ENCODE measurements at regions not wholly inside any gene's neighbourhood (a gene's known extent, or its start where the extent isn't known, plus 50 kb on each side); places are given as distances from the start of the nearest gene placed in this dataset.

DNA sequence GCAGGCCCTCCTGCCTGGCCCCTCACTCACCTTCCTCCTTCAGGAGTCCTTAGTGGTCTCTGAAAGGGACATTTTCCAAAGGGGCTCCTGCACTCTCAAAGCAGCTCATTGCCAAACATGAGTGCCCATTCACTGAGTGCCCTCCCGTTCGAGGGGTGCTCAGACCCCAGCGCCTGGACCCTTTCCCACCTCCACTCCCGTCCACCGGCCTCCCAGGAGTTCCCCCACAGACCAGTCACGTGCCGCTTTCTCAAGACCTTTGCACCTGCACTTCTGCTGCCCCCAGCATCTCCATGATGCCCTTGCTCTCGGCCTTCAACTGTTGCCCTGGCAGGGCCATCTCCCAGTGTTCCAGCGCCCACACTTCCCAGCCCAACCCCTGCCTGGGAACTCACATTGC is 89.5 kb downstream of the ADRA2C start:
- Histone ChIP-seq H3K56ac (ENCODE audit: low read length) (no peak overlapping the region), H4K5ac (ENCODE audit: low read length) (no peak overlapping the region), H3K18ac (ENCODE audit: low read length) (no peak overlapping the region), H2AK5ac (ENCODE audit: low read length) (no peak overlapping the region), H4K8ac (ENCODE audit: low read depth, low read length) (no peak overlapping the region), H3K27ac (ENCODE audit: low read depth, low read length) (no peak overlapping the region), H3K4me3 (ENCODE audit: low read length) (no peak overlapping the region), H3K4me2 (ENCODE audit: low read length) (no peak overlapping the region), H3K36me3 (ENCODE audit: control insufficient read depth, insufficient read depth, low read length) (no peaks in the 10 kb centered on the region), H3K27me3 (ENCODE audit: insufficient read depth, low read length, poor library complexity) (no peaks in the 10 kb centered on the region), H3K4ac (ENCODE audit: low read depth, low read length) (no peak overlapping the region), H3K23ac (ENCODE audit: low read length) (no peak overlapping the region), H2BK5ac (ENCODE audit: low read length) (no peak overlapping the region), H2BK15ac (replicated peaks; ENCODE audit: low read depth) (no peak overlapping the region), H3K79me1 (ENCODE audit: low read length) (no peaks in the 10 kb centered on the region), H2BK120ac (ENCODE audit: low read depth, low read length) (no peak overlapping the region), H3K4me1 (ENCODE audit: control insufficient read depth, low read depth, low read length) (peaks cover 6% of the 10 kb centered on the region), H3K9ac (ENCODE audit: low read length) (no peak overlapping the region), H3K79me2 (ENCODE audit: control insufficient read depth, insufficient read depth, low read length) (no peaks in the 10 kb centered on the region)
- DNase-seq = no peak
- no CpG with 5 or more reads among the region's 9 CpGs for WGBS (ENCODE audit: extremely low coverage, insufficient coverage, low lambda C conversion rate)

DNA sequence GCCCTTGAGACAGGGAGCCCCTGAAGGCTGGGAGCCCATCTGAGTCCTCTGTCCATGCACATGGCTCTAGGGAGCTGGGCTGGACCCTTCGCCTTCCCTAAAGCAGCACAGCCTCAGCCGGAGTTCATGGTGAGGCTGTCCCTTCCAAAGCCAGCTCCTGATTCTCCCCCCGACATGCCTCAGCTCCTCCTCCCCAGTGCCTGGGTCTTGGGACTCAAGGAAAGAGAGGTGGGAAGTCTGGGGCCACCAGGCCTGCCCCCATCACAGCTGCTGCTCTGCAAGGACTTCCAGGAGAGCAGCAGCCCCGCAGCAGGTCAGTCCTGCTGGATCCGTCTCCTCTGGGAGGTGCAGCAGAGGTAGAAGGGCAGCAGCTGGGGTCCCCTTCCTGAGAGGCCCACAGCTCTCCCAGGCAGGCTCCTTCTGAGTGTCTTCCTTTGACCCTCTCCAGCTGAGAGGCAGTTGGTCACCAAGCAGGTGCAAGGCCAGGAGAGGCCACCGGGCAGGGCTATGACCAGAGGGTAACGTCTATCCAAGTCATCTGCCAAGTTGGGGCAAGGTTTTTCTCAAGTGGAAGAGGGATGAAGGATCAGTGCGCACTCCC is 90.5 kb downstream of the ADRA2C start:
- Histone ChIP-seq H2BK15ac (replicated peaks; ENCODE audit: low read depth) (no peak overlapping the region), H3K4me2 (ENCODE audit: low read length) (no peak overlapping the region), H3K27me3 (ENCODE audit: insufficient read depth, low read length, poor library complexity) (no peaks in the 10 kb centered on the region), H3K23ac (ENCODE audit: low read length) (no peak overlapping the region), H2BK120ac (ENCODE audit: low read depth, low read length) (no peak overlapping the region), H3K4me1 (ENCODE audit: control insufficient read depth, low read depth, low read length) (peaks cover 3% of the 10 kb centered on the region), H3K79me2 (ENCODE audit: control insufficient read depth, insufficient read depth, low read length) (no peaks in the 10 kb centered on the region), H3K4me3 (ENCODE audit: low read length) (no peak overlapping the region), H2AK5ac (ENCODE audit: low read length) (no peak overlapping the region), H4K8ac (ENCODE audit: low read depth, low read length) (no peak overlapping the region), H4K5ac (ENCODE audit: low read length) (no peak overlapping the region), H3K27ac (ENCODE audit: low read depth, low read length) (no peak overlapping the region), H3K9ac (ENCODE audit: low read length) (no peak overlapping the region), H3K36me3 (ENCODE audit: control insufficient read depth, insufficient read depth, low read length) (no peaks in the 10 kb centered on the region), H2BK5ac (ENCODE audit: low read length) (no peak overlapping the region), H3K56ac (ENCODE audit: low read length) (no peak overlapping the region), H3K18ac (ENCODE audit: low read length) (no peak overlapping the region), H3K79me1 (ENCODE audit: low read length) (no peaks in the 10 kb centered on the region), H3K4ac (ENCODE audit: low read depth, low read length) (no peak overlapping the region)
- DNase-seq = no peak
- no CpG with 5 or more reads among the region's 8 CpGs for WGBS (ENCODE audit: extremely low coverage, insufficient coverage, low lambda C conversion rate)

DNA sequence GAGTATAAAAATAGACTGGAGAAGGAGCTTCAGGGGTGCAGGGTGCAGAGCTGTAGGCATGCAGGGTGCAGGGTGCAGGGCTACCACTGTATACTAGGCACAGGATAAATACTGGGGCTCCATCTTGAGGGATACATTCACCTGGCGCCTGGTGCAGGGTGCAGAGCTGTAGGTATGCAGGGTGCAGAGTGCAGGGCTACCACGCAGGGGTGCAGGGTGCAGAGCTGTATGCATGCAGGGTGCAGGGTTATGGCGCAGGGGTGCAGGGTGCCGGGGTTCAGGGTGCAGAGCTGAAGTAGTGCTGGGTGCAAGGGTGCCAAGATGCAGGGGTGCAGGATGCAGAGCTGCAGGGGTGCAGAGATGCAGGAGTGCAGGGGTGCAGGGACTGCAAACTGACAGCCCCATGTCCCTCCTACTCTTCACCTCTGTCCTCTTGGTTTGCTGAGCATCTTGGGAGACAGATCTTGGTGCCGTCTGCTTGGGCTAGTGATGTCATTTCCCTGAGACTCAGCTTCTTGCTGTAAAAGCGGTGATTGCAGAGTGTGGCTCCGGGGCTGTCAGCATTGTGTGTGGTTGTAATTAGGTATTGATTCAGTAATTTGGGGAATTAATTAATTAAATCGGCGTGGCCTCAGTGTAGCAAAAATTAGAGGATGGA is 91.2 kb downstream of the ADRA2C start:
- WGBS (ENCODE audit: extremely low coverage, insufficient coverage, low lambda C conversion rate) = 100% methylated on average over 2 of the region's 9 CpGs
- Histone ChIP-seq H2BK15ac (replicated peaks; ENCODE audit: low read depth) (no peak overlapping the region), H3K9ac (ENCODE audit: low read length) (no peak overlapping the region), H2AK5ac (ENCODE audit: low read length) (no peak overlapping the region), H3K4me2 (ENCODE audit: low read length) (no peak overlapping the region), H3K27ac (ENCODE audit: low read depth, low read length) (no peak overlapping the region), H3K27me3 (ENCODE audit: insufficient read depth, low read length, poor library complexity) (no peaks in the 10 kb centered on the region), H2BK5ac (ENCODE audit: low read length) (no peak overlapping the region), H4K8ac (ENCODE audit: low read depth, low read length) (no peak overlapping the region), H3K56ac (ENCODE audit: low read length) (no peak overlapping the region), H3K4me3 (ENCODE audit: low read length) (no peak overlapping the region), H3K4ac (ENCODE audit: low read depth, low read length) (no peak overlapping the region), H3K79me1 (ENCODE audit: low read length) (peaks cover 2% of the 10 kb centered on the region), H3K4me1 (ENCODE audit: control insufficient read depth, low read depth, low read length) (peaks cover 3% of the 10 kb centered on the region), H3K79me2 (ENCODE audit: control insufficient read depth, insufficient read depth, low read length) (no peaks in the 10 kb centered on the region), H3K18ac (ENCODE audit: low read length) (no peak overlapping the region), H2BK120ac (ENCODE audit: low read depth, low read length) (no peak overlapping the region), H3K36me3 (ENCODE audit: control insufficient read depth, insufficient read depth, low read length) (no peaks in the 10 kb centered on the region), H3K23ac (ENCODE audit: low read length) (no peak overlapping the region), H4K5ac (ENCODE audit: low read length) (no peak overlapping the region)
- DNase-seq = no peak

DNA sequence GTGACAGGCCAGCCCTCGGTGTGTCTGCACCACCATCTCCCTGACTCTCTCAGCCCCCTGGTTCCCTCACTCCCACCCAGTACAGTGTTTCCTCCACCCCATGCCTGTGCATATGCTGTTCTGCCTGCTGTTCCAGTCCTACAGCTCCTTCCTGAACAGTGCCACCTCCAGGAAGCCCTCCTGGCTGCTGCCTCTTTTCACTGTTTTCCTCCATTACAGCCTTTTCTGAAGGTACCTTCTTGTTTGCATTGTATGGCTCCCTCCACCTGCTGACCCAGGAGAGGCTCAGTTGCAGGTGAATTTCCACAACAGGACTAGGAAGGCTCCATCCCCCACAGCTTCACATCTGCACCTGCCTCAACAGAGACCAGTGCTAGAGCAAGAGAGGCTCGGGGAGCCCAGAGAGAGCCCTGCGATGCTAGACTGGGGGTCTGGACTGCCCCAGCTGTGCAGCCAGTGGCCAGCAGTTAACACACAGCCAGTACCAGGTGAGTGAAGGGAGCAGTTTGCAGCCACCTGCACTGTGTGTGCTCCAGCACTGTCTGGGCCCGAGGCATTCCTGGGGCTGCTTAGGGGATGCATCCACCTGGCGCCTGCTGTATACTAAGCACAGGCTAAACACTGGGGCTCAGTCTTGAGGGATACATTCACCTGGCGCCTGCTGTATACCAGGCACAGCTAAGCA is 92.0 kb downstream of the ADRA2C start:
- H3K27me3 ChIP-seq (ENCODE audit: insufficient read depth, low read length, poor library complexity) = no peaks in the 10 kb centered on the region
- H3K79me2 ChIP-seq (ENCODE audit: control insufficient read depth, insufficient read depth, low read length) = no peaks in the 10 kb centered on the region
- no peak overlapping the region for H3K56ac ChIP-seq (ENCODE audit: low read length)
- no CpG with 5 or more reads among the region's 6 CpGs for WGBS (ENCODE audit: extremely low coverage, insufficient coverage, low lambda C conversion rate)
- no peak overlapping the region for H2BK15ac ChIP-seq (replicated peaks; ENCODE audit: low read depth)
- H2BK120ac ChIP-seq (ENCODE audit: low read depth, low read length) = no peak overlapping the region
- H3K79me1 ChIP-seq (ENCODE audit: low read length) = peaks cover 2% of the 10 kb centered on the region
- H4K8ac ChIP-seq (ENCODE audit: low read depth, low read length) = no peak overlapping the region
- H3K4me2 ChIP-seq (ENCODE audit: low read length) = no peak overlapping the region
- H3K36me3 ChIP-seq (ENCODE audit: control insufficient read depth, insufficient read depth, low read length) = no peaks in the 10 kb centered on the region
- H3K4me3 ChIP-seq (ENCODE audit: low read length) = no peak overlapping the region
- no peak for DNase-seq
- no peak overlapping the region for H4K5ac ChIP-seq (ENCODE audit: low read length)
- no peak overlapping the region for H3K23ac ChIP-seq (ENCODE audit: low read length)
- no peak overlapping the region for H3K9ac ChIP-seq (ENCODE audit: low read length)
- H3K4me1 ChIP-seq (ENCODE audit: control insufficient read depth, low read depth, low read length) = peaks cover 4% of the 10 kb centered on the region
- H2AK5ac ChIP-seq (ENCODE audit: low read length) = no peak overlapping the region
- H3K18ac ChIP-seq (ENCODE audit: low read length) = no peak overlapping the region
- H2BK5ac ChIP-seq (ENCODE audit: low read length) = no peak overlapping the region
- no peak overlapping the region for H3K4ac ChIP-seq (ENCODE audit: low read depth, low read length)
- no peak overlapping the region for H3K27ac ChIP-seq (ENCODE audit: low read depth, low read length)

DNA sequence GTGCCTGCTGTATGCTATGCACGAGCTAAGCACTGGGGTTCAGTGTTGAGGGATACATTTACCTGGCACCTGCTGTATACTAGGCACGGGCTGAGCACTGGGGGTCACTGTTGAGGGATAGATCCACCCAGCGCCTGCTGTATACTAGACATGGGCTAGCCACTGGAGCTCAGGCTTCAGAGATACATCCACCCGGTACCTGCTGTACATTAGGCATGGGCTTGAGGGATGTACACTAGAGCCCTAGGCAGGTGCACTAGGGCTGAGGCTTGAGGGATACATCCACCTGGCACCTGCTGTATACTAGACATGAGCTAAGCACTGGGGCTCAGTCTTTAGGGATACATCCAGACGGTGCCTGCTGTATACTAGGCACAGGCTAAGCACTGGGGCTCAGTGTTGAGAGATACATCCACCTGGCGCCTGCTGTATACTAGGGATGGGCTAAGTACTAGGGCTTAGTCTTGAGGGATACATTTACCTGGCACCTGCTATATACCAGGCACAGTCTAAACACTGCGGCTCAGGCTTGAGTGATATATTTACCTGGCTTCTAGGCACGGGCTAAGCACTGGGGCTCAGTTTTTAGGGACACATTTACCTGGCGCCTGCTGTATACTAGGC is 92.7 kb downstream of the ADRA2C start:
- no peak for DNase-seq
- H3K4me3 ChIP-seq (ENCODE audit: low read length) = no peak overlapping the region
- H2BK15ac ChIP-seq (replicated peaks; ENCODE audit: low read depth) = no peak overlapping the region
- no CpG with 5 or more reads among the region's 9 CpGs for WGBS (ENCODE audit: extremely low coverage, insufficient coverage, low lambda C conversion rate)
- H3K79me1 ChIP-seq (ENCODE audit: low read length) = peaks cover 2% of the 10 kb centered on the region
- H3K27ac ChIP-seq (ENCODE audit: low read depth, low read length) = no peak overlapping the region
- no peak overlapping the region for H4K5ac ChIP-seq (ENCODE audit: low read length)
- H3K4me1 ChIP-seq (ENCODE audit: control insufficient read depth, low read depth, low read length) = peaks cover 5% of the 10 kb centered on the region
- no peak overlapping the region for H3K9ac ChIP-seq (ENCODE audit: low read length)
- H2BK5ac ChIP-seq (ENCODE audit: low read length) = no peak overlapping the region
- H3K27me3 ChIP-seq (ENCODE audit: insufficient read depth, low read length, poor library complexity) = no peaks in the 10 kb centered on the region
- no peak overlapping the region for H3K23ac ChIP-seq (ENCODE audit: low read length)
- H3K4me2 ChIP-seq (ENCODE audit: low read length) = no peak overlapping the region
- no peak overlapping the region for H2BK120ac ChIP-seq (ENCODE audit: low read depth, low read length)
- H3K4ac ChIP-seq (ENCODE audit: low read depth, low read length) = no peak overlapping the region
- H3K18ac ChIP-seq (ENCODE audit: low read length) = no peak overlapping the region
- no peak overlapping the region for H2AK5ac ChIP-seq (ENCODE audit: low read length)
- no peaks in the 10 kb centered on the region for H3K36me3 ChIP-seq (ENCODE audit: control insufficient read depth, insufficient read depth, low read length)
- H4K8ac ChIP-seq (ENCODE audit: low read depth, low read length) = no peak overlapping the region
- no peak overlapping the region for H3K56ac ChIP-seq (ENCODE audit: low read length)
- H3K79me2 ChIP-seq (ENCODE audit: control insufficient read depth, insufficient read depth, low read length) = no peaks in the 10 kb centered on the region

All from mesendoderm (in vitro differentiated cells).